NAMALWA (cell line): ENCODE measurements at regions not wholly inside any gene's neighbourhood (a gene's known extent, or its start where the extent isn't known, plus 50 kb on each side); places are given as distances from the start of the nearest gene placed in this dataset.
"Not testable (repeated sequence)": the region's sequence is repeated elsewhere in the genome, so short reads cannot be mapped to it uniquely, and the experiment has no call there.

Source experiments
- DNase-seq: peaks from one replicate; pipeline ENCODE4 v3.0.0-alpha.2; 2015; ENCODE audit warnings: low spot score

DNA sequence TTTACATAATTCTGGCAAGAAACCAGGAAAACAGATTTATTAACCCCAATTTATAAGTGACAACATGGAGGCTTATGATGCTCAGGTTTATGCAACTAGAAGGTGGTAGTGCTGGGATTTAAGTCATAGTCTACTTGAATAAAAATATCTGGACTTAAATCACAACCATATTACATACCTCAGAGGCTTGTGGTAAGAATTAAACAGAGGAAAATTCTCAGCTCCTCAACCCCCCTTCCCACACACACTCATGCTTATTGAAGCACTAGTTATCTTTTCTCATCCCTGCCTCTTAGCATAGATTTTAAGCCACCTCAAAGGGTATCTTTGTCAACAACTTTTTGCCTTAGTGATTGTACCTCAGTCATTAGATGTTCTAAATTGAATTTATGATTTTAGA is 731.0 kb downstream of the PRELID2 start:
- DNase-seq = no peak

DNA sequence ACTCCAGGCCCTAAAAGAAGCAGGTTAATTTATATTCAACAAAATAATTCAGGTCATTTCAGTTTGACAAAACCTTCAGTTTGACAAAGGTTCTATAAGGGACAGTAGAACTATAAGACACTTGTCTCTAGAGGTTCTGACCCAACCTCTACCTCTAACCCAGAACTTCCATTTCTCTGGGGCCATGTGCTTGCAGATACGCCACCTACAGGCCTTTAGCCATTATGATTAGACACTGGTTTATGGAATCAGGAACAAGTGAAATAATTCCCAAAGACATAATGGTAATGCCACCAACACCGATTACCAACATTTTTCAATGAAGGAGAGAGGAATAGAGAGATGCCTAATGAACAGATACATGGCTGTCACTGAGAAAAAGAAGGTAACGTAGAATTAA is 733.9 kb downstream of the PRELID2 start:
- DNase-seq = peak; percentile 25

DNA sequence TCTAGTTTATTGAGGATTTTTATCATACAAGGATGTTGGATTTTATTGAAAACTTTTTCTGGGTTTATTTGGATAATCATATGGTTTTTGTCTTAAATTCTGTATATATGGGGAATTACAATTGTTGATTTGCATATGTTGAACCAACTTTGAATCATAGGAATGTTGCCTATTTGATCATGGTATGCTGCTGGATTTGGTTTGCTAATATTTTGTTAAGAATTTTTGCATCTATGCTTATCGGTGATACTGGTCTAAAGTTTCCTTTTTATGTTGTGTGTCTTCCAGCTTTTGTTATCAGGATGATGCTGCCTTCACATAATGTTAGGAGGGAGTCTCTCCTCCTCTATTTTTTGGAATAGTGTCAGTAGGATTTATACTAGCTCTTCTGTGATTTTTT is 745.0 kb downstream of the PRELID2 start:
- no peak for DNase-seq

DNA sequence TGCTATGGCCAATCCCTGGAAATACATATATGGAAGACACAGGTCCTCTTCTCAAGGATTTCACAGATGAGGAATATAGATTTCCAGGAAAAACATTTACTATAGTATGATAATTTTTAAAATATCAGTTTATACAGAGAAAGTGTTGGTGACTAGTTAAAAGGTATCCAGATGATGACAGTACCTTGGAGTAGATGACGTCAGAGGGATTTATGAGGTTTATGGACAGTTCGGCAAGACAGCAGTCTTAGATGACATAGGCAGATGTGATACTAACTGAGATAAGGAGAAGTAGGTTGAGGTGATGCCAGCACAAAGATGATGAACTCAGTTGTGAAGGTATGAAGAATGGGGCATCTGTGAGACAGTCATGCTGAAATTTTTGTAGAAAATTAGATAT is 750.3 kb downstream of the PRELID2 start:
- no peak for DNase-seq

DNA sequence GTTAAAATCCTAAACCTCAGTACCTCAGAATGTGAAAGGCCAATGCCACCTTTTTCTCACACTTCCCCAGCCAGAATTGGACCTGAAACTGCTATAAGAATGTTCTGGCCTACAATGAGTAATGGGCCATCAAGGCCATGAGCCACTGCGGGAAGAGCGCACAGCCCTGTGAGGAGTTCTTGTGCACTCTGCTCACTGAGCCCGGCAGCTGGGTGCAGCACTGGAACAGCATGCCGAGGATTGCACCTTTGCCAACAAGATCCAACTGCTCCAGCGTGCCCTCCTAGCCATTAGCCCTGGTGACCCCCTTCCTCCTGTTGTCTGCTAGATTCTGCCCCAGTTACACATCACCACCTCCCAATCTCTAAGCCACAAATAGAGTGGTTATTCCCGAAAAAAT is 758.1 kb downstream of the PRELID2 start:
- no peak for DNase-seq

DNA sequence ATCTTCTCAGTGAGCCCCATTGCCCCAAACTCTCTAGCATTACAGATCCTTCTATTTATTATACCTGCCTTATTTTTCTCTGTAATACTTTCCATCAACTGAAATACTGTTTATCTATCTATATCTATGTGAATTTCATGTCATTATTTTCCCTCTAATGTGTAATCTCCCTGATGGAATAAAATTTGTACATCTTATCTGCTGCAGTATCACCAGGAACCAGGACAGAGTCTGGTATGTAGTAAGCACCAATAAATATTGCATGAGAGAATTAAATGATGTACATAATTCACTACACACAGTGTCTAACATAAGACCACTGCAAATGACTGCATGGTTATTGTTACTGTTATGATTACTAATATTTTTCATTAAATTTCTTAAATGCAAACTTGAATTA is 759.1 kb downstream of the PRELID2 start:
- no peak for DNase-seq

DNA sequence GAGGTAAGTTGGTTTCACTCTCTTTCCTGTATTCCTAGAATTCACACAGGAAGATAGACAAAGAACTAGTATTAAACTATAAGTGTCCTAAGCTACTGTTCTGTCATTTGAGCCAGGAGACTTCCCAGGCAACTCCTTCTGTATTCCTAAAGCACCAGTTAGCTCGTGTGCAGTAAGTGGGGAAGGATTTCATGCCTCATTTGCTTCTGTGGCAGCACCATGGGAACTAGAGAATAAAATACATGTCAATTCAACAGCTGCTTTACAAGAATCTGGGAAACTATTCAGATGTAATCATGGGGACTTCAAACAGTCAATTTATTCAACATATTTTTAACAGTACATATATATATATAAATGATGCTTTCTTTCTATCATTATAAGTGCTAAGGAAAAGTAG is 762.3 kb downstream of the PRELID2 start:
- no peak for DNase-seq

DNA sequence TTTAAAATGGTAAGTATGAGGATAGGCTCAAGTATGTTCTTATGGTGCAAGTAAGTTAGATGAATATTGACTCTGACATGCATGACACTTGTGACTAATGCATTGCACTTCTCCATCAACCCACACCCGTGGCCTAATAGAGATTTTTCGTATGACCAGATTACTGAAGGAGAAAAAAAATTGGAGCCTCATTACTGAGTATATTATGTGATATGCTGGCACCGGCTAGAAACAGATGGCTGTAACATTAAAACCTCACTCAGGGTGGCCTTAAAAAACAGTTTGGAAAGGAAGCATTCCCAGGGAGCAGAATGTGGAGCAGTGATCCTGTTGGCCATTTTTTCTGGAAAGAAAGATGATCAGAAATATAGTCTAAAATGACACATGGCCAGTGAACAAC is 766.4 kb downstream of the PRELID2 start:
- no peak for DNase-seq

DNA sequence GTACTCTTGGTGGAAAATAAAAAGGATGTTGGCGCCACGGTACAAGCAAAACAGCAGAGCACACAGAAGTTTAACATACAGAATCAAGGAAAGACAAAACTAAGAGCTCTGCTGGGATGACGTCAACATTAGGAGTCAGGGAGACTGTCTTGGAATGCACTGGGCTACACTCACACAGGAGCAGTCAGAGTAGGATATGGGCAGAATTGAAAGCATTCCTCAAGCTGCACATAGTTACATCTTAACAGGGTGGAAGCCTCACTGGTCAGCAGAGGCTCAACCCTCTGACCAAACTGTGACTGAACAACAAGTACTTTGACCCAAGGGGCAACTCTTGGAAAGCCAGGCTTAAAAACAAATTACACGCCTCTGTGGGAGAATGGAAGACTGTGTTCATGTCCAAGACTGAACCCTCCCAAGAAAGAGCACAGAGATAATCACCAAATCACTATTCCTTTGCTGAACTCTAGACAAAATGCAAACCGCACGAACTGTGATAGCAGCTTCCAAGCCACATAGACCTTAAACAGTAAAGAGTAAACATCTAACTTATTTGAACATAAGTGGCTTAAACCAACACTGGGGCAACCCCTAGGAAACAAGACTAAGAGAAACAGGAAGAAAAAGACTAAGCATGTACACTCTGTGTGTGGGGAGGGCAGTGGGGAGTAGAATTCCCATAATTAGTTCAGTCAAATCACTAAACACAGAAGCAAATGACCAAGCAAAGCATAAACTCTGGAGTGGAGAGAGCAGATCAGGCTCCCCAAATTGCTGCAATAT is 772.7 kb downstream of the PRELID2 start:
- no peak for DNase-seq

DNA sequence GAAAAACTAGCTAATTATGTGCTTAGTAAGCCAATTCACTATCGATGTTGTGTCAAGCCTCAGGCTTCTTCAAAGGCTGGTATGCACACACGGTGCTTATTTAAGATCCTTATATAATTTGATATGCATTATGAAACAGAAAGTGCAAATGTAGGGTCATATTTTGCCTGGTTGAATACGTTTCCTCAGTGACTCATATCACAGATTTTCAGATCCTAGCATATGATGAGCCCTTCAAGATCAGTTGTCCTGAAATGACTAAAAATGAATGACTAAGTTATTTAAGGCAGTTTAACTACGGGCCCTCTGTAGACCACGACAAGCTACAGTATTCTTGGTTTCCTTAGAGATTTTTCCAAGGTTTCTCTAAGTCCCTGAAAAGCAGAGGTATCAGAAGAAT is 778.3 kb downstream of the PRELID2 start:
- DNase-seq = peak; percentile 2

DNA sequence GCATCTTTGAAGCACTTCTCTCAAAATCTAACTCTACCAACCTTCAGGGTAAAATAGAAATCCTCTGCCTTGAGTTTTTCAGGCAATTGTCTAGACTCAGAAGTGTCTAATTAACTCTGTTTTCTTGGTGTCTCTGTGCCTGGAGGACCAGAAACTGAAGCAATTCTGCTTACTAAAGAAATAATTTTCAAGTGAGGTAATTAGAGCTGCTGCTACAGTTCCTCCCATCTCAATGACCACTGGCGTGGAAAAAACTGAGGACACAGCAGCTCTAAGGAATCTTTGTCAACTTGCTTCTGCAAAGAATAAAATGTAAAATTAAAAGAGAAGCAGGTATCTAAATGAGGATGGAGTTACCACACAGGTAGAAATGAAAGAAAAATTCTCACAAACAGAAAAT is 785.0 kb downstream of the PRELID2 start:
- DNase-seq = no peak

DNA sequence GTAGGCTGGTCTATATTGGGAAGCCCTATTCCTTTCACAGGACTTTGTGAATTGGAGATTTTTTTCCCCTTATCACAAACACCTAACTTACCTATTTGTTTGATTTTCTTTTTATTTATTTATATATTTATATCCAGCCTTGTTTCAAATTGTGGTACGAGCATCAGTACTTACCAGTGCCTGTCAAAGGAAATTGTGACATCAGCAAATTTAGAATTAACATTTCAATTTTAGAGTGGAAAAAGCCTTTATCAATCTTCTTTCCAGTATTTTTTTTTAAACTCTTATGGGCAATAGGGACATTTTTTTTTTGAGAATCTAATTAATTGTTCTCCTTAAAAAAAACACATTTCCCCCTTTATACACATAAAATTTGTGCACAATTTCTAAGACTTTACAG is 790.2 kb downstream of the PRELID2 start:
- DNase-seq = no peak

DNA sequence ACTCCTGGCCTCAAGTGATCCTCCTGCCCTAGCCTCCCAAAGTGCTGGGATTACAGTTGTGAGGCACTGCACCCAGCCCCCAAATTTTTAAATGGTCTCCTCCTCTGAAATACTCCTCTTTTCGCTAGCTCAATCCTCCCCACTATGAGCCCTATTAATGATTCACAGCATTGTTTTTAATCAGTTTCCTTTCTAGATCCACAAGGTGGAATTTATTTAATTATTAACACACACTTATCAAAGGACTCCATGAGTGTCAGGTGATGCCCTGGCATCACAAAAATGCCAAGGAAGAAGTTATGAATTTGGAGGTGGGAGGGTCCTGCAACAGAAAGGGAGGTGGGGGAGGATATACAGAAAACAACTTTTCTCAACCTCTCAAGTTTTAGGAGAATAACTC is 806.5 kb downstream of the PRELID2 start:
- DNase-seq = no peak

DNA sequence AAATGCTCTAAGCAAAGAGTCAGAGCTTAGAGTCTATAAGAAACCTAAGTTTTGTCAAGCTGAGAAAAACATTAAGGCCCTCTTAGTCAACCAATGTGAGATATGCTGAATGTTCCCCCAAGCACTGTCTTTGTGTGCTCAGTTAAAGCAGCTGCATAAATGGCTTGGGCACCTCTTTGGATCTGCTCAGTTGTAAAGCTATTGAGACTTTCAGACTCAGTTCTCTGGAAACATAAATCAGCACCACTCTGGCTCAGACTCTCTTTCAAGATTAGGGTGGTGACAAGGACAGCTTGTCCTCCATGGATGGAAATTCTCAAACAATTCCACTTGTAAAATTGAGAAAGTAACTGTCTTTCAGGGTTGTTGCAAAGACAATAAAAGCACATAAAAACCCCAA is 807.9 kb downstream of the PRELID2 start:
- no peak for DNase-seq

DNA sequence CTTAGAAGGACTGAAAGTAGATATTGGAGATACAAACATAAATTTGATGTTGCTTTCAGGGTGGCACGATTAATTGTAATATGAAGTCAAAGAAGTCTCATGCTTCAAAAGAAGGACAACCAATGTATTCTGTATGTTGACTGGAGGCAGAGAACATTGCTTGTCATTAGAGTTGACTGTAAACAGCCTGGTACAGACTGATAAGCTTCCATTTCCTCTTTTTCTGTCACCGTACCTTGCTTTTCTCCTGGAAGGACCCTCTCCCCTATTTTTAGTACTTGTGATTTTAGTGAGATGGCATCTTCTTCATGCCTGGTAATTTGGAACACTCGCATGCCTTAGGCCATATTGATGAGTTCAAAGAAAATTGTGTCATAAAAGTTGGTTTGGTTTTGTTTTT is 809.4 kb downstream of the PRELID2 start:
- DNase-seq = no peak

DNA sequence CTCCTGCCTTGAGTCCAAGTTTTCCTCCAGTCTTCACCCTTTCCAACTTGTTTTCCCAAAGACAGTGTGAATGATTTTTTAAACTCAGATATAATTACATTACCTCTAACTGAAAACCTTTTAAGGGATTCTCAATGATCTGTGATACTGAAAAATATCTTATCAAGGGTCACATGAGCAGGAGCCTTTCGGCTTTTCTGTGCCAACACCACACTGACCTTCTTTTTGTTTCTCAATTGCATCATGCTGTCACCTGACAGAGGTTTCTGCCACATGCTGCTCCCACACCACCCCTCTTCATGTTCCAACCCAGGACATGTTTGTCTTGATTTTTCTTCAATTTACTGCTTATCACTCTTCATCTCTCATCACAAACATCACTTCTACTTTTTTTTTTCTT is 820.0 kb downstream of the PRELID2 start:
- DNase-seq = no peak

DNA sequence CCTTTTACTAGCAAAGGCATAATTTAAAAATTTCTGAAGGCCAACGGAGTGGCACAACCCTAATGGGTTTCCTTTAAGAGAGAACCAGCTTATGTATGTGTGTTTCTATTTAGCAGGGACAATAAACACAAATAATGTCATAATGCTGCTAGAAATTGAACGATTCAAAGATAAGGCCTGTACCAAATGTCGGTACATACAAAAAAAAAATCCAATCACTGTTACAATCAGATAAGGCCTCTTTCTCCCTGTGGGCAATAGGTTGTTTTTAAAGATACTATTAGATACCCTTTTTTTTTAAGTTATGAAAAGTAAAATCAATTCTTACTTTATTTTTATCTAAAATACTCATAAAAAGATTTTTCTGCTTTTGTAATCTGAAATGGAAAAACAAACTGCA is 821.0 kb downstream of the PRELID2 start:
- no peak for DNase-seq

DNA sequence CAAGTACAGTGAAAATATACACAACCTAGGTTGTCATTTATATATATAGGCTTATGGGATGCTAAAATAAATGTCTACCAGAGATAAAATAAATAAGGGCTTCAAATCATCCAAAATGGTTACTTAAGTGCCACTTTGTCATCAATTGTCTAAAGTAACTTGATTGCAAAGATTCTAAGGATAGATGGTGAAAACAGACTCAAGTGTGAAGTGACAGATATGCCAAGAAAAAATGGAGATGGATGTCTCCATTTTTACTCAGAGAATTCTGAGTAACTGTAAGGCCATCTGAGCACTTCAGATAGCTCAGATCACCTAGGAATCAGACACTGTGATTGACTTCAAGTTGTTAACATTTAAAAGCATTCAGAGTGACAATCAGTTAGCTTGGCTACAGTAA is 824.3 kb downstream of the PRELID2 start:
- DNase-seq = no peak

DNA sequence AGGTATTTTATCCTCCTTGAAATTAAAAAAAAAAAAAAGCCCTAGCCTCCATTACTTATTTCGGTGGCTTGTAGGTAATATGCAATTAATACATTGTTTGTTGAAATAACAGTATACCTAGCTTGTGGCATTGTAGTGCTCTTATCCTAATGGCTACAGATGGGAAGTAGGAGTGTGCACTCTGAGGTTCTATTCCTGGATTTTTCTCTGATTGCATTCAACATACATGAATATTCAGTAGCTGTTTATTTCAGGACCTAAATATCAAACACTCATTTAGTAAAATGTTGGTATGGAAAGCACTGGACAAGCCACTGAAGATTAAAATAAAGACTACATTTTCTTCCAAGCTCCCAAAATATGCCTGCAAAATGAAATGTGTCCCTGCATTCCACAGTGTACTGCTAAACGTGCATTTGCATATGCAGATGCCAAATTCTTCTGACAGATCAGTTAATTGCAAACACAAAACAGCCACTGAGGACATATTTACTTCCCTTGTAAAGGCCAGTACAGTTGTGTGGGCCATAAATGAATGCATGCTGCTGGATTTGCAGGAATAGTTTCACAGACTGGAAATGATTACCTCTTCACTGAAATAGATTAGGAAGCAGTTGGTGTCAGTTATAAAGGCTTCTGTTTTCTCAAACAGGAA is 826.1 kb downstream of the PRELID2 start:
- no peak for DNase-seq

DNA sequence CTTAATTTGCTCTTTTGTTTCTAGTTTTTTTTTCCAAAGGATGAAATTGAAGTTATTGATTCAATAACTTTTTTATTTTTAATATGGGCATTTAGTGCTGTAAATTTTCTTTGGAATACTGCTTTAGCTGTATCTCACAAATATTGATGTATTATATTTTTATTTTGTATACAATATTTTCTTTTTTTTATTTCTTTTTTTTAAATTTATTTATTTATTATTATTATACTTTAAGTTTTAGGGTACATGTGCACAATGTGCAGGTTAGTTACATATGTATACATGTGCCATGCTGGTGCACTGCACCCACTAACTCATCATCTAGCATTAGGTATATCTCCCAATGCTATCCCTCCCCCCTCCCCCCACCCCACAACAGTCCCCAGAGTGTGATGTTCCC is 823.7 kb downstream of the KCTD16 start:
- not testable (repeated sequence) for DNase-seq

DNA sequence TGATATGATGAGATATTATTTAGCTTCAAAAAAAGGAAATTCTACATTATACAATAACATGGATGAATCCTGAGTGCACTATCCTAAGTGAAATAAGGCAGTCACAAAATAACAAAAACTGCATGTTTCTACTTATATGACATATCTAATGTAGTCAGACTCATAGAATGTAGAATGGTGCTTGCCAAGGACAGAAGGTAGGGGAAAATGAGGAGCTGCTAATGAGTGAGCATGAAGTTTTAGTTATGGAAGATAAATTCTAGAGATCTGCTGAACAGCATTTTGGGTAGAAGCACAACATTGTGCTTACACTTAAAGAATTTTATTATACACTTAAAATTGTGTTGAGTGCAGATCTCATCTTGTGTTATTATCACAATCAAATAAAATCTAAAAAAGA is 812.4 kb downstream of the KCTD16 start:
- DNase-seq = no peak

DNA sequence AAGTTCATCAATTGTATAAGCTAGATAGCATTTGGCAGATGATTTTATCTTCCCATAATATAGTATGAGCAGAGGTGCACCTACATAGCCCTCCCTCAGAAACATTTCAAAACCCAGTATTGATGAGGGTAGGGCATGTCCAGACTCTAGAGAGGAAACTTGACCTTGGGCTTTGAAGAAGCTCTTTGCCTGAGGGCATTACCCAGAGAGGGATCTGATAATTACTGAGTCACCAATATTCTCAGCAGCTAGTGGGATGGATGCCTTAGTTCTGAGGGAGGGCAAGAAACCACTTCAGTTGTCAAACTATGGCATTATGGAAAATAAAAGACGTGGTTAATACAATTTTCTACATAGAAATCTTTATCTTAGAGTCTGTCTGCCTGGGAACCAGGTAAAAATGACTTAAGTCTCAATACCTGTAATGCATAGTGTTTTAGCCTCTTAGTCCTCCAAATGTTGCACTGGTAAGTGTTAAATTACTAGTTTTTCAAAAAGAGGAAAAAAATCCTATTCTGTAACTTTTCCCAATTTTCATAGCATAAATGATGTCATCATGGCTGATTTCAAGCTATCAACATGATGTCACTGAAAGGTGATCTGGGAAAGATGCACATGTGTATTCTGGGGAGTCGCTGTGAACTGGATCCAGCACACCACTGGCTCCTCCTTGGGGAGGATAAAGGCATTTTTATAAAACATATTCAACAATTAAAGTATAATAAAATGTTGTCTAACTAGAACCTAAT is 809.0 kb downstream of the KCTD16 start:
- no peak for DNase-seq

DNA sequence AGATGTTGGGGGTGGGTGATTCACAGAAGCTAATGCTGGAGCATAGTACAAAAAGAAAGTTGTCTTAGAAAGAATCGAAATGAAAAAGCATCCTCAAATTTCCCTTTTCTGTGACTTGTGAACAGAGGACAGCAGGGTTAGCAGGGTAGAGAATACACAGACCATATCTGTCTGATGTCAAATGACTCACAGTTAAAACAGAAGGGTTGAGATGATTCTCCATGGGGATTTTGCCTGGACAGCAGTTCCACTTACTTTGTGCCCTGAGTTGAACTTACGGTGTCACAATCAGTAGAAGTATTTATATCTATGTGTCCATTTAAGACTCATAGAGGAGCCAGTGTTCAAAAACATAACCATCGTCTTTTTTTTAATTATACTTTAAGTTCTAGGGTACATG is 801.6 kb downstream of the KCTD16 start:
- DNase-seq = no peak
